Neuronal stem cell (in vitro differentiated cells): ENCODE measurements at regions not wholly inside any gene's neighbourhood (a gene's known extent, or its start where the extent isn't known, plus 50 kb on each side); places are given as distances from the start of the nearest gene placed in this dataset.

Source experiments
- DNase-seq: peaks from one replicate; pipeline ENCODE4 v3.0.0-alpha.2; 2013; ENCODE audit warnings: low spot score
- H2AFZ ChIP-seq: one replicate; pipeline ENCODE4 v1.6.1; 2013; ENCODE audit warnings: mild to moderate bottlenecking, low read length, inconsistent platforms
- H2AK5ac ChIP-seq: 2 replicates; pipeline ENCODE4 v1.6.1; 2013; ENCODE audit warnings: low read depth, mild to moderate bottlenecking, inconsistent platforms, low read length, moderate library complexity, mixed read lengths
- H2BK120ac ChIP-seq: 2 replicates; pipeline ENCODE4 v1.6.1; 2013; ENCODE audit warnings: low read depth, mild to moderate bottlenecking, inconsistent platforms, low read length, moderate library complexity, mixed read lengths
- H2BK12ac ChIP-seq: one replicate; pipeline ENCODE4 v1.6.1; 2013; ENCODE audit warnings: low read length, inconsistent platforms
- H2BK15ac ChIP-seq: 2 replicates; pipeline ENCODE4 v1.6.1; 2013; ENCODE audit warnings: mild to moderate bottlenecking, low read length, inconsistent platforms, mixed read lengths
- H2BK5ac ChIP-seq: one replicate; pipeline ENCODE4 v1.6.1; 2013; ENCODE audit warnings: inconsistent platforms, mild to moderate bottlenecking, low read length, moderate library complexity
- H3K14ac ChIP-seq: one replicate; pipeline ENCODE4 v1.6.1; 2013; ENCODE audit warnings: low read length, inconsistent platforms
- H3K18ac ChIP-seq: 2 replicates; pipeline ENCODE4 v1.6.1; 2013; ENCODE audit warnings: low read length, inconsistent platforms
- H3K23ac ChIP-seq: 2 replicates; pipeline ENCODE4 v1.6.1; 2013; ENCODE audit warnings: low read depth, mild to moderate bottlenecking, mixed read lengths, low read length, inconsistent platforms; ENCODE audit not compliant: poor library complexity
- H3K27ac ChIP-seq: replicated peaks from 3 replicates; pipeline ENCODE4 v1.5.1; 2013; ENCODE audit warnings: low read length, inconsistent platforms
- H3K27me3 ChIP-seq, 3 experiments: 2 replicates each; pipeline ENCODE4 v1.6.1; 2013; ENCODE audit warnings: low read length in 3 of 3, mild to moderate bottlenecking in 2 of 3, inconsistent platforms in 1 of 3, low read depth in 1 of 3, mixed read lengths in 1 of 3, moderate library complexity in 1 of 3; ENCODE audit not compliant: control insufficient read depth in 3 of 3, insufficient read depth in 3 of 3
- H3K36me3 ChIP-seq, 2 donors: replicated peaks in 1 of 2; 2 replicates each; pipeline ENCODE4 v1.6.1; 2013; ENCODE audit warnings: low read length in 2 of 2; ENCODE audit not compliant: control insufficient read depth in 2 of 2, insufficient read depth in 2 of 2
- H3K4ac ChIP-seq: 2 replicates; pipeline ENCODE4 v1.6.1; 2013; ENCODE audit warnings: inconsistent platforms, mild to moderate bottlenecking, low read length, moderate library complexity
- H3K4me1 ChIP-seq, 2 donors: 1 replicate in 1 of 2; 2 replicates in 1 of 2; pipeline ENCODE4 v1.6.1; 2013; ENCODE audit warnings: low read length in 2 of 2, low read depth in 1 of 2; ENCODE audit not compliant: control insufficient read depth in 2 of 2, insufficient read depth in 1 of 2
- H3K4me2 ChIP-seq: one replicate; pipeline ENCODE4 v1.6.1; 2013; ENCODE audit warnings: mild to moderate bottlenecking, low read length, inconsistent platforms; ENCODE audit not compliant: insufficient read depth, poor library complexity, severe bottlenecking
- H3K4me3 ChIP-seq, 2 donors: 2 replicates each; pipeline ENCODE4 v1.5.1; 2013; ENCODE audit warnings: low read length in 2 of 2, mild to moderate bottlenecking in 2 of 2, inconsistent platforms in 1 of 2, moderate library complexity in 1 of 2
- H3K79me1 ChIP-seq: one replicate; pipeline ENCODE4 v1.6.1; 2013; ENCODE audit warnings: low read depth, mild to moderate bottlenecking, inconsistent platforms, low read length, moderate library complexity
- H3K9ac ChIP-seq: one replicate; pipeline ENCODE4 v1.6.1; 2013; ENCODE audit warnings: mild to moderate bottlenecking, low read depth, low read length, inconsistent platforms; ENCODE audit not compliant: poor library complexity
- H3K9me3 ChIP-seq, 2 donors: replicated peaks in 1 of 2; 2 replicates each; pipeline versions ENCODE3 to v1.6.1; 2013; ENCODE audit warnings: low read length in 2 of 2, mild to moderate bottlenecking in 2 of 2, inconsistent platforms in 1 of 2, low read depth in 1 of 2, mixed read lengths in 1 of 2, moderate library complexity in 1 of 2; ENCODE audit not compliant: control insufficient read depth in 2 of 2, insufficient read depth in 1 of 2
- H4K8ac ChIP-seq: one replicate; pipeline ENCODE4 v1.6.1; 2013; ENCODE audit warnings: low read depth, mild to moderate bottlenecking, inconsistent platforms, low read length, moderate library complexity
- H4K91ac ChIP-seq: one replicate; pipeline ENCODE4 v1.6.1; 2013; ENCODE audit warnings: low read length, low read depth, mild to moderate bottlenecking, inconsistent platforms; ENCODE audit not compliant: poor library complexity
- WGBS, 2 donors: extraction: QIAGEN DNeasy Blood & Tissue Kit; methylation state at CpG; one replicate each; pipeline ENCODE4 v1.1.7; 2013; ENCODE audit warnings: missing lambda C conversion rate in 2 of 2, mixed read lengths in 1 of 2; ENCODE audit not compliant: insufficient read length in 2 of 2, insufficient replicate concordance in 1 of 2; ENCODE audit errors: extremely low coverage in 2 of 2; 5-methylcytosine and 5-hydroxymethylcytosine counted together

DNA sequence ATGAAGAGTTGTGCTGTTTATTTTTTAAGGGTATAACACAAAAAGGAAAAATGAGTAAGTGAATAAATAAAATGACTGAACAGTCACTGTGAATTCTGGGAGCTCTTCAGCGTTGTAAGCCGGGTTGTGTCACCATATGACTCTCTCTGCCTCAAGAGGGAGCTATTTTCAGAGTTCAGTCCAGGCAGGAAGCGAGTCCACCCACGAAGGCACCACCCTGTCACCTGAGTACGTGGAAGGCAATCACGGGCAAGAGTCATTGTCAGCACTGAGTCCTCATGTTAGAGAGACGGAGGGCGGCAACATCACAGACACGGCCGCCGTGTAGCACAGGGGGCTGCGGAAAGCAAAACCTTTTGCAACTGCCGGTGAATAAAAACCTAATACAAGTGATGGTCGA, 227.6 kb downstream of the UTP18 start:
- no peak overlapping the region for H2BK12ac ChIP-seq
- no peaks in the 10 kb centered on the region for H3K9me3 ChIP-seq
- H3K79me1 ChIP-seq = no peaks in the 10 kb centered on the region
- no peak overlapping the region for H3K4ac ChIP-seq
- H3K27ac ChIP-seq = no peak overlapping the region
- no peak overlapping the region for H3K9ac ChIP-seq
- no peaks in the 10 kb centered on the region for H3K27me3 ChIP-seq
- no peak overlapping the region for H2BK15ac ChIP-seq
- no peak overlapping the region for H3K18ac ChIP-seq
- H2AFZ ChIP-seq = no peak overlapping the region
- H3K14ac ChIP-seq = no peak overlapping the region
- no peak overlapping the region for H4K8ac ChIP-seq
- H3K4me2 ChIP-seq = peak overlapping the region; percentile 31
- peak; percentile 26 for DNase-seq
- H3K23ac ChIP-seq = no peak overlapping the region
- no peak overlapping the region for H3K4me3 ChIP-seq
- no peaks in the 10 kb centered on the region for H3K36me3 ChIP-seq
- H4K91ac ChIP-seq = no peak overlapping the region
- H3K4me1 ChIP-seq = no peaks in the 10 kb centered on the region
- H2BK120ac ChIP-seq = no peak overlapping the region
- no peak overlapping the region for H2AK5ac ChIP-seq
- WGBS, 2 donors = no CpG with 5 or more reads among the region's 14 CpGs
- H2BK5ac ChIP-seq = no peak overlapping the region

DNA sequence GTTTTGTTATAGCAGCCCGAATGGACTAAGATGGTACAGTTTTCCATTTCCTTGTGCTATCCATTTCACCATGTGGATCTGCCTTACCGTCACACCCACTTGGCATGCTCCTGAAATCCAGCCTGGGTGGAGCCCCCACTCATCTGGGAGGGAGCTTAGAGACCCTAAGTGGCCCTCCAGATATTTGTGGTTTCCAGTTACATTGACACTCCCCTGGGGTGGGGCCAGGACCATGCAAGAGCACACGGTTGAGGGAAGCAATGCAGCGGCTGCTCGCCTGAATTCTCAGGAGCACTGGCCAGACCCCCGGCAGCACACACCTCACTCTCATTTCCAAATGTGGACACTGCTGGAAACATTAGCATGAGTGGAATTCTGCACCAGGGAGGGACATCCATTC, 231.1 kb downstream of the UTP18 start:
- Histone ChIP-seq H3K18ac (no peak overlapping the region), H2BK15ac (no peak overlapping the region), H3K23ac (no peak overlapping the region), H3K4me2 (no peak overlapping the region), H3K14ac (no peak overlapping the region), H2BK5ac (no peak overlapping the region), H2BK120ac (no peak overlapping the region), H3K4me1 (no peaks in the 10 kb centered on the region), H4K8ac (no peak overlapping the region), H2AFZ (no peak overlapping the region), H3K79me1 (no peaks in the 10 kb centered on the region), H3K4ac (no peak overlapping the region), H2BK12ac (no peak overlapping the region), H4K91ac (no peak overlapping the region), H3K9ac (no peak overlapping the region), H3K27ac (no peak overlapping the region), H3K27me3 (no peaks in the 10 kb centered on the region), H3K4me3 (no peak overlapping the region), H3K36me3 (no peaks in the 10 kb centered on the region), H3K9me3 (no peaks in the 10 kb centered on the region), H2AK5ac (no peak overlapping the region)
- WGBS, 2 donors = no CpG with 5 or more reads among the region's 6 CpGs
- DNase-seq = no peak

- Histone ChIP-seq H3K4me3 (no peak overlapping the region), H4K8ac (no peak overlapping the region), H3K36me3 (no peaks in the 10 kb centered on the region), H2AFZ (no peak overlapping the region), H3K27me3 (no peaks in the 10 kb centered on the region), H3K14ac (no peak overlapping the region), H4K91ac (no peak overlapping the region), H3K9ac (no peak overlapping the region), H3K79me1 (no peaks in the 10 kb centered on the region), H3K4me1 (no peaks in the 10 kb centered on the region), H3K23ac (no peak overlapping the region), H3K9me3 (no peaks in the 10 kb centered on the region), H2BK12ac (no peak overlapping the region), H2BK15ac (no peak overlapping the region), H2BK5ac (no peak overlapping the region), H2AK5ac (no peak overlapping the region), H3K18ac (no peak overlapping the region), H3K27ac (no peak overlapping the region), H2BK120ac (no peak overlapping the region), H3K4me2 (no peak overlapping the region), H3K4ac (no peak overlapping the region)
- no peak for DNase-seq
- no CpG with 5 or more reads among the region's 2 CpGs for WGBS, 2 donors
Measured at GRCh38 chr17:51493206-51493605, 232.9 kb downstream of the UTP18 start.

DNA sequence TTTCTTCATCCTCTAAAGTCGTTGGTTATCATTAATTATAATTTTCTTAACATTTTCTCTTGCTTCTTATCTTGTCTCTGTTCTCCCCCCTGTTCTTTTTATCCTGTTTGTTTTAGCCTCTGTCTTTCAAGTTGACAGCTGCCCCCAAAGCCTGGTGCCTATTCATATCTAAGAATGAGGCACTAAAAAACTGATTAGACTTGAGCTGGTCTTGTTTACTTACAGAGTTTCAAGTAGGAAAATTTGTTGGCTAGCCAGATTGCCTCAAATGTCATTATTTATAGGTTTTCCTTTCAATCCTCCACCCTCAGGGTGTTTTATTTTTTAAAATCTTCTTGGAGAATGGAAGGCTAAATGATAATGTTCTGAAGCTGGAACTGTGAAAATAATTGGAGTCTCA, 236.0 kb downstream of the UTP18 start:
- Histone ChIP-seq H2AK5ac (no peak overlapping the region), H2BK120ac (no peak overlapping the region), H3K27me3 (no peaks in the 10 kb centered on the region), H3K4ac (no peak overlapping the region), H3K79me1 (no peaks in the 10 kb centered on the region), H3K4me2 (no peak overlapping the region), H4K8ac (no peak overlapping the region), H2BK15ac (no peak overlapping the region), H3K4me1 (no peaks in the 10 kb centered on the region), H2BK12ac (no peak overlapping the region), H4K91ac (no peak overlapping the region), H3K27ac (no peak overlapping the region), H3K14ac (no peak overlapping the region), H3K18ac (no peak overlapping the region), H3K9ac (no peak overlapping the region), H3K9me3 (no peaks in the 10 kb centered on the region), H3K4me3 (no peak overlapping the region), H2AFZ (no peak overlapping the region), H2BK5ac (no peak overlapping the region), H3K23ac (no peak overlapping the region), H3K36me3 (no peaks in the 10 kb centered on the region)
- no CpG with 5 or more reads among the region's 1 CpG for WGBS, 2 donors
- DNase-seq = no peak
